Smooth muscle cell (in vitro differentiated cells): ENCODE measurements at regions not wholly inside any gene's neighbourhood (a gene's known extent, or its start where the extent isn't known, plus 50 kb on each side); places are given as distances from the start of the nearest gene placed in this dataset.
"Not testable (repeated sequence)": the region's sequence is repeated elsewhere in the genome, so short reads cannot be mapped to it uniquely, and the experiment has no call there.

ENCODE experiments used
- DNase-seq: peaks from one replicate; lab custom pipeline; 2025; ENCODE audit not compliant: unreplicated experiment; lab: John Stamatoyannopoulos, UW
- H2AFZ ChIP-seq: fragments of 200-600 bp; sonication (generic); 2 replicates; pipeline ENCODE4 v1.6.0; 2016; ENCODE audit warnings: antibody characterized with exemption, low read depth, mild to moderate bottlenecking
- H3F3A ChIP-seq: fragments of 200-600 bp; sonication (generic); 2 replicates; pipeline ENCODE4 v1.6.0; 2017; ENCODE audit warnings: antibody characterized with exemption, low read depth
- H3K27ac ChIP-seq: fragments of 200-600 bp; sonication (generic); 2 replicates; pipeline ENCODE4 v1.5.1; 2016; ENCODE audit warnings: low read depth, mild to moderate bottlenecking
- H3K27me3 ChIP-seq: fragments of 200-600 bp; sonication (generic); 2 replicates; pipeline ENCODE4 v1.6.1; 2016; ENCODE audit warnings: low read depth, mild to moderate bottlenecking
- H3K36me3 ChIP-seq: fragments of 200-600 bp; sonication (generic); 2 replicates; pipeline ENCODE4 v1.5.1; 2016; ENCODE audit warnings: low read depth
- H3K4me1 ChIP-seq: fragments of 200-600 bp; sonication (generic); 2 replicates; pipeline ENCODE4 v1.5.1; 2016; ENCODE audit warnings: low read depth
- H3K4me2 ChIP-seq: fragments of 200-600 bp; sonication (generic); 2 replicates; pipeline ENCODE4 v1.6.0; 2016; ENCODE audit warnings: mild to moderate bottlenecking
- H3K4me3 ChIP-seq: fragments of 200-600 bp; sonication (generic); 2 replicates; pipeline ENCODE4 v1.5.1; 2016; ENCODE audit warnings: mild to moderate bottlenecking
- H3K79me2 ChIP-seq: fragments of 200-600 bp; sonication (generic); 2 replicates; pipeline ENCODE4 v1.6.0; 2016; ENCODE audit warnings: low read depth, mild to moderate bottlenecking
- H3K9ac ChIP-seq: fragments of 200-600 bp; sonication (generic); 2 replicates; pipeline ENCODE4 v1.6.0; 2016; ENCODE audit warnings: low read depth
- H3K9me3 ChIP-seq: fragments of 200-600 bp; sonication (generic); replicated peaks from 2 replicates; pipeline ENCODE4 v1.5.1; 2016; ENCODE audit warnings: low read depth
- H4K20me1 ChIP-seq: fragments of 200-600 bp; sonication (generic); 2 replicates; pipeline ENCODE4 v1.6.0; 2016; ENCODE audit warnings: low read depth
- WGBS: methylation state at CpG from one replicate; pipeline ENCODE4 v1.1.7; 2016; ENCODE audit warnings: low lambda C conversion rate; 5-methylcytosine and 5-hydroxymethylcytosine counted together
- TF ChIP-seq, protein P1 (sequence below): fragments of 200-600 bp; sonication (generic); IDR thresholded peaks from 2 replicates; pipeline ENCODE4 v1.5.1; 2017; ENCODE audit warnings: borderline replicate concordance, mild to moderate bottlenecking, antibody characterized with exemption; ENCODE audit not compliant: insufficient read depth, poor library complexity, severe bottlenecking

DNA sequence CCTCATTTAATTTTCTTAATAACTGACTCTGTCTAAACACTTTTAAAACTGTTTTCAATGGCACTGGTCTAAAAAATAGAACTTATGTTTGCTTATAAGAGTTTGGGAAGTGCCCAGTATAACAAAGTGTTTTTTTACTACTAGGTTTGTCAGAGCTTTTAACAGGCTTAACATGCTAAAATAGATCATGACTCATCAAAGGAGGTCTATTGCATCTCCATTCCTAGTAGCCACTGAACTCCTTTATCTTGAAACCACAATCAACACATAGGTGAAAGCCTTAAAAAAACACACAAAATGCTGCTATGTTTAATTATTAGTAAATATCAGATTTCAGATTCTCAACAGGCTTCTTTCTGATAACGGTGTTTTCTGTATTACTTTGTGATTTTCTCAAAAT lies 196.4 kb upstream of the KIF2B start:
- Histone ChIP-seq H3K4me1 (peaks cover 24% of the 10 kb centered on the region), H3K27me3 (no peaks in the 10 kb centered on the region), H3K79me2 (no peaks in the 10 kb centered on the region), H4K20me1 (no peaks in the 10 kb centered on the region), H3K9me3 (no peaks in the 10 kb centered on the region), H3K4me3 (no peak overlapping the region), H3K27ac (peak overlapping the region; percentile 90), H3F3A (peaks cover 4% of the 10 kb centered on the region), H3K9ac (no peak overlapping the region), H3K4me2 (peak overlapping the region; percentile 76), H2AFZ (no peak overlapping the region), H3K36me3 (no peaks in the 10 kb centered on the region)
- TF ChIP-seq, protein P1, sequence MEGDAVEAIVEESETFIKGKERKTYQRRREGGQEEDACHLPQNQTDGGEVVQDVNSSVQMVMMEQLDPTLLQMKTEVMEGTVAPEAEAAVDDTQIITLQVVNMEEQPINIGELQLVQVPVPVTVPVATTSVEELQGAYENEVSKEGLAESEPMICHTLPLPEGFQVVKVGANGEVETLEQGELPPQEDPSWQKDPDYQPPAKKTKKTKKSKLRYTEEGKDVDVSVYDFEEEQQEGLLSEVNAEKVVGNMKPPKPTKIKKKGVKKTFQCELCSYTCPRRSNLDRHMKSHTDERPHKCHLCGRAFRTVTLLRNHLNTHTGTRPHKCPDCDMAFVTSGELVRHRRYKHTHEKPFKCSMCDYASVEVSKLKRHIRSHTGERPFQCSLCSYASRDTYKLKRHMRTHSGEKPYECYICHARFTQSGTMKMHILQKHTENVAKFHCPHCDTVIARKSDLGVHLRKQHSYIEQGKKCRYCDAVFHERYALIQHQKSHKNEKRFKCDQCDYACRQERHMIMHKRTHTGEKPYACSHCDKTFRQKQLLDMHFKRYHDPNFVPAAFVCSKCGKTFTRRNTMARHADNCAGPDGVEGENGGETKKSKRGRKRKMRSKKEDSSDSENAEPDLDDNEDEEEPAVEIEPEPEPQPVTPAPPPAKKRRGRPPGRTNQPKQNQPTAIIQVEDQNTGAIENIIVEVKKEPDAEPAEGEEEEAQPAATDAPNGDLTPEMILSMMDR = no peak
- DNase-seq = no peak
- 40% methylated on average over 1 of the region's 1 CpG for WGBS

DNA sequence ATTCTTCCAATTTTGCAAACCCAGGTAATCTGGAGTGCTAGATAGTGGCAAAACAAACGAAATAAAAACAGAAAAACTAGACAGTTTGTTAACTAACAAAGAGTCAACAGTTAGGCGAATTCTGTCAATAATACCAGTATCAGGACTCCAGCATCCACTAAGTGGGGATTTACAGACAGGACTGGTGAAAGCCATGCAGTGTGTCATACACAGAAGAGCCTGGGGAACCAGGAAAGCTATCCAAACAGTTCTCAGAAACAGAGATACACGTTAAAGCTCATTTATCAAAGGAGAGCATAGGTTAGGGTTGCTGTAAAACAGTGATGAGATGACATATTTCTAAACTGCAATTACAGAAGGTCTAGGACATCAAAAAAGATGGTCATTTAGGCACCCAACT lies 203.7 kb upstream of the KIF2B start:
- Histone ChIP-seq H3K36me3 (no peaks in the 10 kb centered on the region), H3K27ac (no peak overlapping the region), H2AFZ (peak overlapping the region; percentile 25), H3K9ac (no peak overlapping the region), H3K4me3 (no peak overlapping the region), H3K27me3 (no peaks in the 10 kb centered on the region), H4K20me1 (no peaks in the 10 kb centered on the region), H3K4me2 (no peak overlapping the region), H3K79me2 (no peaks in the 10 kb centered on the region), H3K9me3 (no peaks in the 10 kb centered on the region), H3F3A (no peaks in the 10 kb centered on the region), H3K4me1 (no peaks in the 10 kb centered on the region)
- WGBS = 54% methylated on average over 3 of the region's 3 CpGs
- TF ChIP-seq, protein P1 = no peak
- DNase-seq = no peak

DNA sequence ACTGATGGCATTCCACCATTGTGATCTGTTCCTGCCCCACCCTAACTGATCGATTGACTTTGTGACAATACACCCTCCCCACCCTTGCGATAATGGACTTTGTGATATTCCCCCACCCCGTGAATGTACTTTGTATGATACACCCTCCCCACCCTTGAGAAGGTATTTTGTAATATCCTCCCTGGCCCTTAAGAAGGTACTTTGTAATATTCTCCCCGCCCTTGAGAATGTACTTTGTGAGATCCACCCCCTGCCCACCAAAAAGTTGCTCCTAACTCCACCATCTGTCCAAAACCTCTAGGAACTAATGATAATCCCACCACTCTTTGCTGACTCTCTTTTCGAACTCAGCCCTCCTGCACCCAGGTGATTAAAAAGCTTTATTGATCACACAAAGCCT lies 214.5 kb upstream of the KIF2B start:
- H3K36me3 ChIP-seq, H3K4me2 ChIP-seq, DNase-seq, H3K9me3 ChIP-seq, H3K9ac ChIP-seq, H2AFZ ChIP-seq, H3K79me2 ChIP-seq, H3K27ac ChIP-seq, H3K4me3 ChIP-seq, H3F3A ChIP-seq, H4K20me1 ChIP-seq, H3K4me1 ChIP-seq, H3K27me3 ChIP-seq: not testable (repeated sequence)
- WGBS = 91% methylated on average over 5 of the region's 5 CpGs

DNA sequence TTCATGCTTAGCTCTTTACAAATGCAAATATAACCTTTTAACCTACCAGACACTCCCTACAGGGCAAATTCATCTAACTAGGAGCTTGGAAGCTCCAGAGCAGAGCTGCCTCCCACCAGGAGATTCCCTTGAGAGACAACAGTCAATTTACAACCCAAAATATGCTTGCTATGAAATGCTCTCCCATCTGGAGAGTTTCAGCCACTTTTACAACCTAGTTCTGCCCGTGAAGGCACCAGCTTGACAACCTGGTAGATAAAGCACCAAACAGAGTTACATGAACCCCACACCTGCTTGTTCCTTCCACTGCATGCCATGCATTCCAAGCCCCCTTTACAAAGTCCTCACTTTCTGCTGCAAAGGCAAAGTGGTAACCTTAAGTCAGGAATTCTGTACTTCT lies 215.3 kb upstream of the KIF2B start:
- Histone ChIP-seq H3K27ac (no peak overlapping the region), H3K9ac (no peak overlapping the region), H3K36me3 (no peaks in the 10 kb centered on the region), H3K27me3 (no peaks in the 10 kb centered on the region), H4K20me1 (no peaks in the 10 kb centered on the region), H3K4me2 (no peak overlapping the region), H3F3A (no peaks in the 10 kb centered on the region), H3K9me3 (no peaks in the 10 kb centered on the region), H3K4me1 (peaks cover 8% of the 10 kb centered on the region), H3K79me2 (no peaks in the 10 kb centered on the region), H2AFZ (no peak overlapping the region), H3K4me3 (no peak overlapping the region)
- WGBS = 19% methylated on average over 1 of the region's 1 CpG
- no peak for DNase-seq
- TF ChIP-seq, protein P1 = no peak
